ENCODE measurements at regions not wholly inside any gene's neighbourhood (a gene's known extent, or its start where the extent isn't known, plus 50 kb on each side); places are given as distances from the start of the nearest gene placed in this dataset.
"Not testable (repeated sequence)": the region's sequence is repeated elsewhere in the genome, so short reads cannot be mapped to it uniquely, and the experiment has no call there.

GRCh38 chr14:28820677-28821076 is 54.1 kb downstream of the FOXG1 start:
- FAIRE-seq = no peak

DNA sequence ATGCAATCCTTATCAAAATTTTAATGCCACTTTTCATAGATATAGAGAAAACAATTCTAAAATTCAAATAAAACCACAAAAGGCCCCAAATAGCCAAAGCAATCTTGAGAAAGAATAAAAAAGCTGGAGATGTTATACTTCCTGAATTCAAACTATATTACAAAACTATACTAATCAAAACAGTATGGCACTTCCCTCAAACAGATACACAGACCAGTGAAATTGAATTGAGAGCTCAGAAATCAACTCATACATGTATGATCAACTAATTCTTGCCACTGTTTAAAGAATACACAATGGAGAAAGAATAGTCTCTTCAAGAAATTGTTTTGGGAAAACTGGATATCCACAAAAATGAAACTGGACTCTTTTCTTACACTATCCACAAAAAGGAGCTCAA is 55.4 kb downstream of the FOXG1 start:
- no peak for FAIRE-seq

GRCh38 chr14:28823245-28823644 is 56.7 kb downstream of the FOXG1 start:
- no peak for FAIRE-seq

DNA sequence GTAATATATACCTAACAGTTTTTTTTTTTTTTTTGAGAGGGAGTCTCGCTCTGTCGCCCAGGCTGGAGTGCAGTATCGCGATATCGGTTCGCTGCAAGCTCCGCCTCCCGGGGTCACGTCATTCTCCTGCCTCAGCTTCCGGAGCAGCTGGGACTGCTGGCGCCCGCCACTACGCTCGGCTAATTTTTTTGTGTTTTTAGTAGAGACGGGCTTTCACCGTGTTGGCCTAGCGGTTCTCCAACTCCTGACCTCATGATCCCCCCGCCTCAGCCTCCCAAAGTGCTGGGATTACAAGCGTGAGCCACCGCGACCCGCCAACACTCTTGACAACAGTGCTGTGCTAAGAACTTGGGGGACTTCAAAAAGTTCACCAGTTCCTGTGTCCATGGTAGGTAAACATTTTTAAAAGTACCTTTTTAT is 63.5 kb downstream of the FOXG1 start:
- FAIRE-seq = no peak

DNA sequence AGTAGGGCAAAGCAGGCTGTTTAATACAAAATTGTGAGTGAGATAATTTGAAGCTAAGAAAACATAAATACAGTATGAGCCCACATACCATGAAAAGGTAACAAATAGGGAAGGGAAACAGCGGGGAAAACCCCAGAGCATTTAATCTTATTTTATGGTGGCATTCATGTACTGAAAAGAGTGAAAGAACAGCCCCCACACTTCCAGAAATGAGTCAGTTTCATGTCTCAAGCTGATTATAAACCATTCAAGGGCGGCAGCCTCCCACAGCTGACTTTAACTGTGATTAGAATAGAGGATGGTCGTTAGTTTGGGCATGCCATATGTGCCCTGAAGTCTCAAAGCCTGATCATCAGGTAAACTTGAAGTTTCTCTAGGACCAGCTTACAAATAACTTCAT is 64.5 kb downstream of the FOXG1 start:
- no peak for FAIRE-seq

DNA sequence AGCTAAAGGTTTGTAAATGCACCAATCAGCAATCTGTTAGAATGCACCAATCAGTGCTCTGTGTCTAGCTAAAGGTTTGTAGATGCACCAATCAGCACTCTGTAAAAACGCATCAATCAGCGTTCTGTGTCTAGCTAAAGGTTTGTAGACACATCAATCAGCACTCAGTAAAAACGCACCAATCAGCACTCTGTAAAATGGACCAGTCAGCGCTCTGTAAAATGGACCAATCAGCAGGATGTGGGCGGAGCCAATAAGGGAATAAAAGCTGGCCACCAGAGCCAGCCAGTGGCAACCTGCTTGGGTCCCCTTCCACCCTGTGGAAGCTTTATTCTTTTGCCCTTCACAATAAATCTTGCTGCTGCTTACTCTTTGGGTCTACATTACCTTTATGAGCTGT is 76.0 kb downstream of the FOXG1 start:
- FAIRE-seq = not testable (repeated sequence)

- FAIRE-seq = no peak
Measured at GRCh38 chr14:28867571-28867970, 101.0 kb downstream of the FOXG1 start.

GRCh38 chr14:28870033-28870564 is 103.5 kb downstream of the FOXG1 start:
- no peak for FAIRE-seq

- no peak for FAIRE-seq
Measured at GRCh38 chr14:28875934-28876571, 109.5 kb downstream of the FOXG1 start.

DNA sequence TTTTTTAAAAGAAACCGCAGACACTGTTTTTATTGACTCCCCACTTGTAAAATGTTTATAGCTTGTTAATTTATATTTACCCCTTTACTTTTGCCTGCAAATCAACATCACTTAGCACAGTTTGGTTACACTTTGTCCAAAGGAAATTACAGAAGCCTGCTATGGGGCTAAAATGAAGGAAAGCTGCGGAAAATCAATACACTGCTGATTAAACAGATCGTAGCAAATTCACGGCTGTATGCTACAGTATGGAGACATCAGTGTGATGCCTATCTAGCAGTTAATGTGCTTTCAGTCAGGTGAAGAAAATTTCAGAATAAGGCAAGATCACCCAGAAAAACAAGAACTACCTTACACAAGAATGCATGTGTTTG is 110.0 kb downstream of the FOXG1 start:
- no peak for FAIRE-seq

DNA sequence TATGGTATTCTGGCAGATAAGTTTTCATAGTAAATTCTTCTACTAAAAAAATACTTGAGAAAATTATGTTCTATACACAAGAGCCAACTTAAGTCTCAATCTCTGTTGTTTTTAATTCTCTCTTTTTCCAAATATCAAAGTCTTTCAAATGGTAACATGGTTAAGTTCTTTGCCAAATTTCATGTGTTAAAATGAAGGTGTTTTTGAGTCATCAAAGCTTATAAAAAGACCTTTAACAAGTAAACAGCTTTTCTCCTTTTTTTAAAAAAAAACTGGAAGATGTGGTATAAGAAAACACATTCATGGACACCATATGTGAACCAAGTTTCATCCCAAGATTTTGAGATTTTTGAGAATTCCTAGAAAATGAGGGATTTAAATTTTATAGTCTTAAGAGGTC is 111.3 kb downstream of the FOXG1 start:
- FAIRE-seq = no peak

GRCh38 chr14:28879573-28879996 is 113.0 kb downstream of the FOXG1 start:
- FAIRE-seq = no peak

- no peak for FAIRE-seq
Measured at GRCh38 chr14:28886940-28887339, 120.4 kb downstream of the FOXG1 start.

DNA sequence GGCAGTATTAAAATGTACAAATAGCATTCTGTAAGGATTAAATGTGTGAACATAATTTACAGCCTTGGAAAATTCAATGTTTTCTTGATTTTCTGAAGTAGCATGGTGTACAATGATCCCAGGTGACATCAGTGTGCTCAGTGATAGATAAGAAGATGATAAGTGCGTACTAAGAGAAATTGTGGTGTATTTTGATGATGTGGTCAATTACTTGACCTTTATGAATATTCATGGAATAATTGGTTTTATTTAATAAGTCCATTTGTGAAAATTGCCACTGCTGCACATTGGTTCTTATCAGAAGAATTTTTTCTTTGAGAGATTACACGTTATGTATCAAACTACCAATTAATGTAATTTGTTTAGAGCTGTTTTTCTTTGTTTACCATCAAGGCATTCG is 128.8 kb downstream of the FOXG1 start:
- no peak for FAIRE-seq

GRCh38 chr14:28896337-28896736 is 129.8 kb downstream of the FOXG1 start:
- no peak for FAIRE-seq

DNA sequence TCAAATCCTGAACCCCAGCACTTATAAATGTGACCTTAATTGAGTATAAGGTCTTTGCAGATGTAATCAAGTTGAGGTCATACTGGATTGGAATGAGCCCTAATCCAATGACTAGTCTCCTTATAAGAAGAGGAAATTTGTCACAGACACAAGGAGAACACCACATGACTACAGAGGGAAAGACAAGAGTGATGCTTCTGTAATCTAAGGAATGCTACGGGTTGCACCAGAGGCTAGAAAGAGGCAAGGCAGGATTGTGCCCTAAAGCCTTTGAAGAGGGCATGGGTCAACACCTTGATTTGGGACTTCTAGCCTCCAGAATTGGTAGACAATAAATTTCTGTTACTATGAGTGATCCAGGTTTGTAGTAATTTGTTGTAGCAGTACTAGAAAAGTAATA is 135.0 kb downstream of the FOXG1 start:
- FAIRE-seq = no peak

GRCh38 chr14:28902930-28903329 is 136.3 kb downstream of the FOXG1 start:
- no peak for FAIRE-seq

GRCh38 chr14:28911521-28911920 is 144.9 kb downstream of the FOXG1 start:
- FAIRE-seq = no peak

DNA sequence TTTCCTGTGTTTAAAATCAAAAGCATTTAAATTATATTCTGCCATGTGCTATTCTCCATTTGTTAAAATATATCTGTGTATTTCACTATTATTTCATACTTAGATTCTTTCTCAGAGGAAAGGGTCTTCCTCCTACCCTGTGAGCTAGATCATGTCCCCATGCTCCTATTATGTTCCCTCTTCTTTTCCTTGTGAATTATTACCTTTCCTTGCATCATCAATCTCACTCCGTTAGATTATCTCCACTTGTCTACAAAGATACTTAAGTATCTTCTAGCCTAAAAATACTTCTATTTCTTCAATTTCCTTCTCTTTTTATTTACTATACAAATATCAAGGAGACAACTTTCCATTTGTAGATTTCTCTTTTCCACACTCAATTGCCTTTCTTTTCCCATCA is 146.5 kb downstream of the FOXG1 start:
- no peak for FAIRE-seq

DNA sequence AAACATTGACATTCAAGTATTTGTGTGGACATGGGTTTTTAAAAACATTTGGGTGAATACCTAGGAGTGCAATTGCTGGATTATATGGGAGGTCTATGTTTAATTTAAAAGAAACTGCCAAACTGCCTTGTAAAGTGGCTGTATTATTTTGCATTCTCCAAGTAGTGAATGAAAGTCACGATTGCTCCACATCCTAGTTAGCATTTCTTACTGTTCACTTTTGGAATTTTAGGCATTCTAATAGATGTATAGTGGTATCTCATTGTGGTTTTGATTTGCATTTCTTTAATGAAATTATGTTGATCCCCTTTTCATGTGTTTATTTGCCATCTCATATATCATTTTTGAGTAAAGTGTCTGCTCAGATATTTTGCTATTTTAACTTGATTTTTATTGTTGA is 159.5 kb downstream of the FOXG1 start:
- FAIRE-seq = no peak

DNA sequence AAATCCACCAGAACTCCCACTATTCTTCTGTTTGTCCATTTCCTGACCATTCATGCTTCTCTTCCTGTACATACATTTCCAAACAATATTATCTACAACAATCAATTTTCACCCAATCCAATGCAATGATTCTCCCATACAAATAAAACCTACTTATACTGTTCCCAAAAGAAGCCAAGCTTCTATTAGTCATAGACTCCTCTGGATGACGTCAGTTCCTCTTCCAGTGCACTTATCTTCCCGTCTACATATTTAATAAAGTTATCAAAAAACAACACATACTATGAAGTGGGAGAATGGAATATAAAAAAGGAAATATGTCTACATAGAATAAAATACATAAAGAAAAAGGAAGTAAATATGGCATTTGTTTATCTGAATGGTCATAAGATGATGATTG is 165.4 kb downstream of the FOXG1 start:
- no peak for FAIRE-seq

GRCh38 chr14:28936601-28937000 is 170.0 kb downstream of the FOXG1 start:
- peak; percentile 9 for FAIRE-seq

- no peak for FAIRE-seq
Measured at GRCh38 chr14:28941758-28942157, 175.2 kb downstream of the FOXG1 start.

DNA sequence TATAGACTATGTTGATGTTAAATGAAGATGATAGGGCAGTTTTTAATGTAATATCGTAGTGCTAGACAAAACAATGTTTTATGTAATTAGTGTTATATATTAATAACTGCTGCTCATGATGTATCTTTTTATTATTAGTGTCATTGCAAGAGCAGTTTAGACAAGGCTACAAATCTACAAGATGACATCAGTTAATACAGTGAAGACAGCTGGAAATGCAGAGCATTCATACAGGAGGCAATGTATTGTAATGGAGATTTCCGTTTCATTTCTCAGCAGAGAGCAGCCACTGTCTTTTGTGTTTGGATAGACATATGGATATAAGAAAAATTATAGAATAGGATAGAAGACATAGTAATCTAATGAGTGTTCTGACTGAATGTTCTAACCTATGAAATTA is 178.0 kb downstream of the FOXG1 start:
- no peak for FAIRE-seq

GRCh38 chr14:28946267-28946666 is 179.7 kb downstream of the FOXG1 start:
- no peak for FAIRE-seq
